ENCODE measurements at regions not wholly inside any gene's neighbourhood (a gene's known extent, or its start where the extent isn't known, plus 50 kb on each side); places are given as distances from the start of the nearest gene placed in this dataset.
"Not testable (repeated sequence)": the region's sequence is repeated elsewhere in the genome, so short reads cannot be mapped to it uniquely, and the experiment has no call there.

- Histone ChIP-seq H3K36me3 (replicated peaks; ENCODE audit: low read depth, low read length) (peaks cover 4% of the 10 kb centered on the region), H3K27ac (ENCODE audit: low read length) (peak overlapping the region; percentile 80), H3K9me3 (ENCODE audit: insufficient read depth, low read length) (peaks cover 4% of the 10 kb centered on the region; the same call in 1 of the 2 replicates), H3K4me1 (ENCODE audit: low read length) (peaks cover 13% of the 10 kb centered on the region), H3K27me3 (ENCODE audit: low read depth, low read length) (no peaks in the 10 kb centered on the region), H3K79me2 (ENCODE audit: low read length) (no peaks in the 10 kb centered on the region), H2AFZ (ENCODE audit: low read depth, low read length) (no peak overlapping the region), H3K9ac (ENCODE audit: low read length) (no peak overlapping the region), H3K4me3 (ENCODE audit: low read length) (no peak overlapping the region), H3K4me2 (ENCODE audit: low read length) (no peak overlapping the region), H4K20me1 (ENCODE audit: insufficient read depth, low read length) (no peaks in the 10 kb centered on the region)
- no peak for TF ChIP-seq CTCF (IDR thresholded peaks at IDR 0.05; ENCODE audit: low read depth, low read length)
These were observed 482.7 kb upstream of the TLE4 start for GRCh38 chr9:79089054-79089560.

GRCh38 chr9:79089851-79090250 lies 481.9 kb upstream of the TLE4 start:
- not testable (repeated sequence) for H4K20me1 ChIP-seq (ENCODE audit: insufficient read depth, low read length); H3K9me3 ChIP-seq (ENCODE audit: insufficient read depth, low read length); H2AFZ ChIP-seq (ENCODE audit: low read depth, low read length); H3K79me2 ChIP-seq (ENCODE audit: low read length); H3K4me2 ChIP-seq (ENCODE audit: low read length); H3K9ac ChIP-seq (ENCODE audit: low read length); H3K36me3 ChIP-seq (replicated peaks; ENCODE audit: low read depth, low read length); H3K4me3 ChIP-seq (ENCODE audit: low read length); H3K27me3 ChIP-seq (ENCODE audit: low read depth, low read length)
- Histone ChIP-seq H3K4me1 (ENCODE audit: low read length) (peaks cover 13% of the 10 kb centered on the region), H3K27ac (ENCODE audit: low read length) (peak overlapping the region; percentile 80)

GRCh38 chr9:79103257-79103656 lies 468.5 kb upstream of the TLE4 start:
- H3K9ac ChIP-seq (ENCODE audit: low read length); H3K4me1 ChIP-seq (ENCODE audit: low read length); H3K4me3 ChIP-seq (ENCODE audit: low read length); H3K27ac ChIP-seq (ENCODE audit: low read length); H3K9me3 ChIP-seq (ENCODE audit: insufficient read depth, low read length); H4K20me1 ChIP-seq (ENCODE audit: insufficient read depth, low read length); H3K27me3 ChIP-seq (ENCODE audit: low read depth, low read length); H3K79me2 ChIP-seq (ENCODE audit: low read length); H2AFZ ChIP-seq (ENCODE audit: low read depth, low read length); H3K4me2 ChIP-seq (ENCODE audit: low read length); H3K36me3 ChIP-seq (replicated peaks; ENCODE audit: low read depth, low read length): not testable (repeated sequence)

- H3K4me3 ChIP-seq (ENCODE audit: low read length): no peak overlapping the region
- no peak overlapping the region for H2AFZ ChIP-seq (ENCODE audit: low read depth, low read length)
- H3K79me2 ChIP-seq (ENCODE audit: low read length): no peaks in the 10 kb centered on the region
- H3K36me3 ChIP-seq (replicated peaks; ENCODE audit: low read depth, low read length): no peaks in the 10 kb centered on the region
- TF ChIP-seq EZH2phosphoT487 (IDR thresholded peaks at IDR 0.05; ENCODE audit: low read depth) (no peak), CTCF (IDR thresholded peaks at IDR 0.05; ENCODE audit: low read depth, low read length) (no peak)
- H3K27me3 ChIP-seq (ENCODE audit: low read depth, low read length): no peaks in the 10 kb centered on the region
- no peak overlapping the region for H3K9ac ChIP-seq (ENCODE audit: low read length)
- peaks cover 3% of the 10 kb centered on the region; the same call in 1 of the 2 replicates for H3K4me1 ChIP-seq (ENCODE audit: low read length)
- no peaks in the 10 kb centered on the region for H3K9me3 ChIP-seq (ENCODE audit: insufficient read depth, low read length)
- no peak overlapping the region for H3K27ac ChIP-seq (ENCODE audit: low read length)
- H4K20me1 ChIP-seq (ENCODE audit: insufficient read depth, low read length): no peaks in the 10 kb centered on the region
- H3K4me2 ChIP-seq (ENCODE audit: low read length): no peak overlapping the region
These were observed 467.5 kb upstream of the TLE4 start for GRCh38 chr9:79104216-79104615.

- Histone ChIP-seq H3K4me3 (ENCODE audit: low read length) (no peak overlapping the region), H3K9me3 (ENCODE audit: insufficient read depth, low read length) (no peaks in the 10 kb centered on the region), H4K20me1 (ENCODE audit: insufficient read depth, low read length) (no peaks in the 10 kb centered on the region), H3K27me3 (ENCODE audit: low read depth, low read length) (no peaks in the 10 kb centered on the region), H2AFZ (ENCODE audit: low read depth, low read length) (no peak overlapping the region), H3K36me3 (replicated peaks; ENCODE audit: low read depth, low read length) (no peaks in the 10 kb centered on the region), H3K27ac (ENCODE audit: low read length) (no peak overlapping the region), H3K4me2 (ENCODE audit: low read length) (no peak overlapping the region), H3K79me2 (ENCODE audit: low read length) (no peaks in the 10 kb centered on the region), H3K9ac (ENCODE audit: low read length) (no peak overlapping the region), H3K4me1 (ENCODE audit: low read length) (peaks cover 3% of the 10 kb centered on the region; the same call in 1 of the 2 replicates)
- no peak for TF ChIP-seq EZH2phosphoT487 (IDR thresholded peaks at IDR 0.05; ENCODE audit: low read depth)
- TF ChIP-seq CTCF (IDR thresholded peaks at IDR 0.05; ENCODE audit: low read depth, low read length): no peak
These were observed 466.8 kb upstream of the TLE4 start for GRCh38 chr9:79104951-79105350.
